ENCODE measurements at regions not wholly inside any gene's neighbourhood (a gene's known extent, or its start where the extent isn't known, plus 50 kb on each side); places are given as distances from the start of the nearest gene placed in this dataset.

DNA sequence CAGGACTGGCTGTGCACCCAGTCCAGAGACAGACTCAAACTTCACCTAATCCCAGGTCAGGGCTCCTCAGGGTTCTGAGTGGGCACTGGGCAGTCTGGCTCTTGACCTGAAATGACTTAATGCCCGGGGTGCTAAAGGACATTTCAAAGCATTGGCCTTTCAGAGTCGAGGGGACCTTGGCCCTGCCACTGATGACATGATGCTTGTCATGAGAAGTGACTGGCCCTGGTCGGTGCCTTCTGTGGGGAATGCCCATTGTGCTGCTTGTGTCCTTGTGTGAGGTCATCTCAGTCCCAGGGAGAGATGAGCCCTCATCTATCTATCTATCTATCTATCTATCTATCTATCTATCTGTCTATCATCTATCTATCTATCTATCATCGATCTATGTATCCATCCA lies 81.3 kb downstream of the CTAGE1 start:
- TF ChIP-seq YY1 (IDR thresholded peaks at IDR 0.05; ENCODE audit: insufficient read depth, insufficient read length) (no peak), ZNF274 (IDR thresholded peaks at IDR 0.05; ENCODE audit: low read depth, low read length) (no peak), SUZ12 (IDR thresholded peaks at IDR 0.05; ENCODE audit: extremely low read depth, insufficient read depth, insufficient read length) (no peak)
